GM18861 (cell line): ENCODE measurements at regions not wholly inside any gene's neighbourhood (a gene's known extent, or its start where the extent isn't known, plus 50 kb on each side); places are given as distances from the start of the nearest gene placed in this dataset.
"Not testable (repeated sequence)": the region's sequence is repeated elsewhere in the genome, so short reads cannot be mapped to it uniquely, and the experiment has no call there.

Experiments
- ATAC-seq: cut with Tn5 transposase; IDR thresholded peaks from one replicate; pipeline ENCODE4 v1.9.1; 2021; ENCODE audit not compliant: unreplicated experiment

DNA sequence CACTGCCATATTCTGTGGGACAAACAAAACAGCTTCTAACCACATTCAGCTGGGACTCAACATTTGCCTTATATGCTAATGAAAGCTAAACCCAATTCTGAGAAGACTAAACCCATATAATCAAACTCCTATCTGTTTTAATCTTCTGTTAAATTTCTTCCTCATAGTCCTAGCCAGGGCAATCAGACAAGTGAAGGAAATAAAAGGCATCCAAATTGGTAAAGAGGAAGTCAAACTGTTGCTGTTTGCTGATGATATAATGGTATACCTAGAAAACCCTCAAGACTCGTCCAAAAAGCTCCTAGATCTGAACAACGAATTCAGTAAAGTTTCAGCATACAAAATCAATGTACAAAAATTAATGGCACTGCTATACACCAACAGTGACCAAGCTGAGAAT, 157.1 kb downstream of the PHLDA1 start:
- ATAC-seq: no peak

DNA sequence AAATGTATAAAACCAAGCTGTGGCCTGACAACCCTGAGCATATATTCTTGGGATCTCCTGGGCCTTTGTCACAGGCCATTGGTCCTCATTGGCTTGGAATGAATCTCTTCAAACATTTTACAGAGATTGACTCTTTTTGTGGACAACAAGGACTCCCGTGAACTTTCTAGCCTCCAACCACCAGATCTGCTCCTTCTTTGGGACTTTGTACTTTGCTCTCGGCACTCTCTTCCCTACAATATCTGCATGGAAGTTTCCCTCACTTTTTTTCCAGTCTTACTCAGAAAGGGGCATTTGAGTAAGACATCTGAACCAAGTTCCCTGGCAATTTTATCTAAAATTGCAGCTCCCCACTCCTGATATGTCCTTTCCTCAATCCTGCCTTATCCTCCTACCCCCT, 158.8 kb downstream of the PHLDA1 start:
- no peak for ATAC-seq

DNA sequence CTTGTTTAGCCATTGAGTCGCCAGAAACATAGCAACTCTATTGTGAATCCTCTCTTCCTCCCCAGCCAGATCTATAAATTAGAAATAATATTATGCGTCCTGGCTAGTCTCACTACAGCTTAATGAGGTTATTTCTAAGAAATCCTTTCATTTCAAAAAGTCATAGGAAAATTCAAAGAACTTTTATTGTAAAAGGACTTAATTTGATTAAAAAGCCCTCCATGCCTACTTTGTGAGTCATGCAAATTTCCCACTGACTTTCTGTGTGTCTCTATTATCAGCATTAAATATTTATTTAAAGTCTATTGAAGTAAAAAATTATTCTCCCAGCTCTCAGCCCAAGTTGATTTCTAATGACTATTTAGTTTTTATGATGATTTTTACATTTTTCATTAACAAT, 160.7 kb downstream of the PHLDA1 start:
- ATAC-seq: no peak

DNA sequence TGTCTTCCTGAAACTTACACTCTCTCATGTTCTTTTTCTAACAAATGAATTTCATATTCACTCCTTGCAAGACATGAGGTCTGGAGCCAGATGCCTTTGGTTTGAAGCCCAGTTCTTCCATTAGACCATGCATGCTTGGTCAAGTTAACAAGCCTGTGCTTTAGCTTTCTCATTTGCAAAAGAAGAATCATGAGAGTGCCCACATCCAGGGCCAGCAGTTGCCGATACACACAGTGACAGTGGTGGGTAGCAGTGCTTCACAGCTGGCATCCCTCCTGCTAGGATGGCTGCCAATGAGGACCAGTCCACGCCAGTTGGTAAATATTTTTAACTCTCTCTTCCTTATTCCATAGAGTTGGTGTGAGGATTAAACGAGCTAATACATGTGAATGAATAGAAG, 163.1 kb downstream of the PHLDA1 start:
- no peak for ATAC-seq

DNA sequence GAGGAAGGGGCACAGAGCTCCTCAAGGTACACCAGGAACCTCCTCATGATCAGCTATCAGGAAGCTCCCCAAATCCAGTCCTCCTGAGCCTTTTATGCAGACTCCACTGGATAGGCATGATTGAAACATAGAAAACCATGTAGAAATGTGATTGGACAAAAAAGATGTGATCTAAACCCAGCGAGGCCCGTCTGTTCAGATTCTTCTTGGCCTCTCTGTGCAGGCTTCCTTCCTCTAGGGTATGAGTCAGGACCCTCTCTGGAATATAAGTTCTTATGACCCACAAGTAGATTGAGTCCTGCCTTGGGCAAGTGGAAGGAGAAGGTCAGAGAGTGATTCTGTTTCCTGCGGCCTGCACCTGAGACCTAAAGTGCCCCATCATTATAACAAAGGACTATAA, 166.3 kb downstream of the PHLDA1 start:
- ATAC-seq: no peak

DNA sequence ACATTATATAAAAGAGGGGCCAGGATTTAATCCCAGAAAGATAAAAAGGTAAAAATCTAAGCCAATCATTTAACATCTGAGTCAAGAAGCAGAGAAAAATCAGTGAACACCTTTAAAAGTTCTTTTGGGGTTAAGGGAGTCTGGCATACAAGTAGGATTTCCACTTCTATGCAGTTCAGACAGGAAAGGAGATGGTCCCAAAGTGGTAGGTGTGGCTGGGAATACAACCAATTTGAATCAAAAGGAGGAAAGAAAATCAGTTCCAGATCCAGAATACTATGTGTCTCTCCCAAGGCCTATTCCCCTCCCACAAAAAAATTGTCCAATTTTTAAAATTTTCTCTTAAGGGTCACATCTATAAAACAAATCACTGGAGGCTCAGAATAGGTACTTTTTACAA, 167.4 kb downstream of the PHLDA1 start:
- ATAC-seq: no peak

DNA sequence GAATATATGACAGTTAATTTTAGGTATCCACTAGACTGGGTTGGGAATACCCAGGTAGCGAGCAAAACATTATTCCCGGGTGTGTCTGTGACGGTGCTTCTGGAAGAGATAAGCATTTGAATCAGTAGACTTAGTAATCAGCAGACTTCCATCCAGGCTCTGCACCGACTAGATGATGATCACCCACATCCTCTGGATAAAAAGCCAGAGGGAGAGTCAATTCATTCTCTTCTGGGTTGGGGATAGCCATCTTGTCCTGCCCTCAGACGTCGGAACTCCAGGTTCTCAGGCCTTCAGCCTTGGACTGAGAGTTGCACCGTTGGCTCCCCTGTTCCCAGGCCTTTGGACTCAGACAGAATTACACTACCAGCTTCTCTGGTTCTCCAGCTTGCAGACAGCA, 168.0 kb downstream of the PHLDA1 start:
- no peak for ATAC-seq

DNA sequence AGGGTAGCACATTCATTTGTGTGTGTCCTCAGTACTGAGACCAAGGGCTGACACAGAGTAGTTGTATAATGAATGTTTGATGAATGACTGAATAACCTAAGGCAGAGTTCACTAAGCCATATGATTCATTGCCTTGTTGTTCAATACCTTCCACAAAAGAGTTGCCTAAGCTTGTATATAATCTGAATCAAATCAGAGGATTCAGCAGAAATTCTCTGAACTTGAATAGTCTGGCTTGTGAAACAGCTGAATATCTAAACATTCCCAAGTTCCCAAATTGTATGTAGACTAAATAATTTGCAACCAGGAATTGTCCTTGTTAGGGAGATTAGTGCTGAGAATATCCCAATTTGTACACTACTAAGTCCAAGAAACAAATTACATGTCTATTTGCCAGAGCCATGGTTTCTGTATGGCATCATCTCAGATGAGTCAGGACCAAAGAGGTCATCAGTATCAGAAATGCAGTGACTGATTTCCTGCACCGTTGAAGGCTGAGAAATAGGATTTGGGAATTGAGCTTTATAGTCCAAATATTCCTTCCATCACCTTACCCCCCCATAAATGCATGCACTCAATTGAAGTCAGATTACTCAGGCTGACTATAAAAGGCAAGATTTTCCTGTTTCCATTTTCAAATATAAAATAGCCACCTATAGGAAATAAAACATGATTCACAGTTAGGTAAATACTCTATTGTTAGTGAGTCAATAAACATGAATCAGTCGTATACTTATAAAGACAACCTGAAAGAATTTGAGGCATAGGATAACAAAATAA, 168.7 kb downstream of the PHLDA1 start:
- ATAC-seq: no peak

DNA sequence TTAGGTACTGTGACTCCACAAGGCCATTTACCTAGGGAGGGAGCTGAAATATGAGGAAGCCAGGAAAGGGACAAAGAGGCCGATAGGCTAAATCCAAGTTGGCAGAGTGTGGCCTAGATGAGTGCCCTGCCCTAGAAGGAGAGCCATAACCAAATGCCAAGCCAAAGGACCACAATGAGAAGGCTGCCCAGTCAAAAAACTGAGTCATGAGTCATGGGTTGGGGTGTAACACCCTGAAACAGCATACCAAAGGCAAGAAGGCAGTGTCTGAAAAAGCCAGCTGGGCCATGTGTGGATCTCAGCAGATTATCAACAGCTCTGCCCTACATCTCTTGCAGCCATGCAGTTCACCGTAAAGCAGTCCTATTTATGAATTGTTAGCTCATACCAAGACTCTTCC, 171.7 kb downstream of the PHLDA1 start:
- no peak for ATAC-seq

DNA sequence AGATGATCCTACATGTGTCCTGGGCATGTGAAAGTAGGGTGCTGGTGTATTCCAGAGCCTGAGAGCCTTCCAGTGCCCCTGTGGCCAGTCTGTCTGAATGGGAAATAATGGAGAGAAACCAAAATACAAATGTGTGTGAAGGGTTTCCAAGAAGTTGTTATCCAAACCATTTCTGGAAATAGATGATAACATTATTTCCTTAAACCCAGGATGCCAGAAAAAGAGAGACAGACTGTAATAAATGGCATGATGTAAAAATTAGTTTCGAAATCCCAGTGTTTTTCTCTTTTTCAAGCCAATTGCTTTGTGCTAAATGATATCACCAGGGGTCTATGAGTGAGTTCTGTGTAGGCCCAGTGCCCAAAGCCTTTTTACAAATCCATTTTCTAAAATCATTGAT, 175.3 kb downstream of the PHLDA1 start:
- ATAC-seq: no peak

DNA sequence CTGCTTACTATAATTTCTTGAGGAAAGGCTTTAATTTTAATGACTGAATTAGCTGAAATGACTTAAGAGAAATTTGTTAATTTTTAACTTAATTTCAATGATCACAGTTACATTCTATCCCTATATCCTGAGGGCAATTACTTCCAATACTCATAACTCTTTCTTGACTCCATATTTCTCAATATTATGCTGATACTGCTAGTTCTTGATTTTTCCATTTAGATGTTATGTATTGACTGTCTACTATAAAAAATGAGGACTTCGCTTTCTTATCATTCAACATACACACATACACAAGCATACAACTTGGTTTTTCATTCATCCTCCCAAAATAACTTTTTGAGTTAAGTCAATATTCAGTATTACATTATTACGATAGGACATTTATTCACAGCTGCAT, 176.2 kb downstream of the PHLDA1 start:
- ATAC-seq: no peak

DNA sequence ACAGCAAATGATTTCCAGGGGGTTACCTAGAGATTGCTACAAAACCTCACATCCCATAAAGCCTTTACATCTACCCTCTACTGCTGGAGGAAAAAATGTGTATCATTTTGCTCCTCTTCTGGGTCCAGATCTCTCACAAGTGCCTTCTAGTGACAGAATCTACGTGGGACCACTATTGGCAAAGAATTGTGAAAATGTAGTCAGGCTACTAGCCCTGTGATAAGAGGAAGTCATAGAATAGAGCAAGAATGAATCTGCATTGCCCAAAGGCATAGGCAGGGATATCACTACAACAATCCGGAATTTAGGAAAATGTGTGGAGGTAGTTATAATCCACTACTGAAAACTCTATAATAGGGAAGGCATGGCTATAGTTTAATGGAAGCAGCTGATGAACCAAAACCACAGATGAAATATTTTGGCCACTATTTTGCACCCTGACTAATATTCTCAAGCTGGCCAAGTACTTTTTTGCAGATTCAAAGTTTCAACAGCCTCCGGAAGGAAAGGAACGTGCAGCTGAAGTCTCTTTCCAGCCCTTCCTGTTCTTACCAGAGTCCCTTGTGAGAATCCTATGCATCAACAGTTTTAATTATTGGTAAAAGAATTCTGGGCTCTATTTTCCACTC, 176.8 kb downstream of the PHLDA1 start:
- no peak for ATAC-seq

DNA sequence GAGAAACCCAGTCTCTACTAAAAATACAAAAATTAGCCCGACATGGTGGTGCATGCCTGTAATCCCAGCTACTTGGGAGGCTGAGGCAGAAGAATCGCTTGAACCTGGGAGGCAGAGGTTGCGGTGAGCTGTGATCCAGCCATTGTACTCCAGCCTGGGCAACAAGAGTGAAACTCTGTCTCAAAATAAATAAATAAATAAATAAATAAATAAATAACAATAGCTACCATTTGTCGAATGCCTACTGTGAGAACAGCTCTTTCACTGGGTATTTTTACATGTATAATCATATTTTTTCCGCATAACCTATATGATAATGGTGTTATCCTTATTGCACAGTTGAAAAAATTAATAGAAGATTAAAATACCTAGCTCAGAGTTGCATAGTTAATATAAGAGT, 177.4 kb downstream of the PHLDA1 start:
- not testable (repeated sequence) for ATAC-seq

DNA sequence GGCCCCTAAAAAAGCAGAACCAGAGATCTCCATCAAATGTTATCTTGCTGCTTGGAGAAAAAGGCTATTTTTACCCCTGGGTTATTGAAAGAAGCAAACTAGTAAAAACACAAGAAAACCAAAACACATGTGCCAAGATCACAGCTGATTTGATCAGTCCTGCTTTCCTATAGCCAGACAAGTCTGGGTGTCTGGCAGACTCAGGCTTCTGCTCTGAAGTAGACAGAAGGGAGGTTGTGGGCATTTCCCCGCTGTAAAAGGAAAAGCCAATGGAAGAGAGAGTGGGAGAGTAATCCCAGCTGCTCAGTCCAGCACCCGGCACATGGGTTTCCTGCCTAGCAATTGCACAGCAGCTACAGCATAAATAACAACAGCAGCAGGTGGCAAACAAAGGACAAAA, 177.9 kb downstream of the PHLDA1 start:
- no peak for ATAC-seq

DNA sequence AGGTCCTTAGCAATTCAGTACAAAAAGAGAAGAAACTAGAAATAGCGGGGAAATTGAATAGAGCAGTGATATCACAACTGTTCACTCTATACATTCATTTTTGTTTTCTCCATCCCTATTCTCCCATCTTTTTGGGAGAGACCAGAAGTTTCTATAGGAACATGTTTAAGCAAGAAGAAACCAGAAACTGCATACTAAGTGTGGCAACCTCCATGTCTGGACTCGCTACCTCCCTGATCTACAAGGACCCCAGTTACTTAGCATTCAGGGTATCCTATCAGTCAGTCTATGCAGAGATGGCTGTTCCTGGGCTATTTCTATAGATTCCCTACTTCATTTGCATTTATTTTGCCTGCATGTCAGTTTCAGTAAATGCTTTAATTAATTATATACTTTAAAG, 178.6 kb downstream of the PHLDA1 start:
- no peak for ATAC-seq

DNA sequence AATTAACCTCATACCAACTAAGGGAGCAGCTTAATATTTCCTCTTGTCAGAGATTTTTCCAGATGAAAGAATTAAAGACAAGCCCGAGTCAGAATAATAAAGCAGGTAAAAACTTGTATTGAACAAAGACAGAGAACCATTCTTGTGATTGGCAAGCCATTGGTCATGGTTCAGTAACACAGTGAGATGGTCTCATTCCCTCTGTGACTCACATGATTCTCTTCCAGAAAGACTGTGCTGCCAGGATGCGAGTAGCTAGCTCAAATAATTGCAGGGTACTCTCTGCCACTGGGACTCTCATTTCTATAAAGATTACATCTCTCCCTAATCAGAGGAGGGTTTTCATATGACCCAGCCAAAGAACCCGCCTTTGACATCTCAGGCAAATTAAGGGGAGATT, 179.4 kb downstream of the PHLDA1 start:
- ATAC-seq: no peak

DNA sequence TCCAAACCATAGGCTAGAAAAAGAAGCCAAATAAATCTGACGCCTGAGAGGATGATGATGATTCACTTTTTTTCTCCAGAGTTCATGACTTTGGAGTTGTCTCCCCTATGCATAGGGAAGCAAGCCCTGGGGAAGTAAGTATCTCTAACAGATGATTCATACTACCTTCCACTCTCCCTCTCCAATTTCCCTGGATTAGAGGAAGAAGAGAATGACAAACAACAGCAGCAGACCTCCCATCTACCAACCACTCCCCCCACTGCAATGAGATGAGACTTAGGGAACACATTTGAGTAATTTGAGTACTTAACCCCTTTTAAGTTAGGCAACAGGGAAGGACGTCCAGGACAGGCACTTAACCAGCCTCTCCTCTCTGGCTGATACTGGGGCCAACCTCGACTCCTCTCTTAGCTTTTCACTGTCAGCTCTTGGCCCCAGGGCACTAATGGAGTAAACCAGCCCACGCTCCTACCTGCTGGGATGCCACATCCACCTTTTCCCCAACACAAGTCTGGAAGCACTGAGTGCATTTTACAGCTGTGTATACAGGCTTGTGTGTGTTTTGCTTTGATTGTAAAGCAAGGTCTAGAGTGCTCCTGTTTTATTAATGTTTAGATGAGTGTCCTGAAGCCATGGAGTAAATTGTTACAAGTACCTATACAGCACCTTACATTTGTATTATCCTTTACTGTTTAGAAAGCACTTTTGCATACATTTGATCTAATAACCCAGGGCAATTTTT, 180.7 kb downstream of the PHLDA1 start:
- ATAC-seq: no peak

DNA sequence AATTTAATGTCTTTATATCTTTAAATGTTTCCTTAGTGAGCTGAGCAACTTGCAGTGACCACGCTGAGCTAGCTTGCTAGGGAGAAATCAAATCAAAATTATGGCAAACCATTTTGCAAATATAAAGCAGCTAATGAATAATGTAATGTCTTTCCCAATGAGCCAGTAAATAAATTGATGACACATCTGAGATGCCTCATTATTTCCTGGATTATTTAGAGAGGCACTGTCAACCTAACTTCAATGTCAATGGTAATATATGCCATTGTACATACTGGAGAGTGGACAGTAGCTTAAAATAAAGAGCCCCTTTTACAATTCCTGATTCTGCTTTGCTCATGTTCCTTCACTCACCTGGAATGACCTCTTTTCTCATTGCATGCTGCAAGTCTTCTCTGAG, 182.6 kb downstream of the PHLDA1 start:
- ATAC-seq: no peak

DNA sequence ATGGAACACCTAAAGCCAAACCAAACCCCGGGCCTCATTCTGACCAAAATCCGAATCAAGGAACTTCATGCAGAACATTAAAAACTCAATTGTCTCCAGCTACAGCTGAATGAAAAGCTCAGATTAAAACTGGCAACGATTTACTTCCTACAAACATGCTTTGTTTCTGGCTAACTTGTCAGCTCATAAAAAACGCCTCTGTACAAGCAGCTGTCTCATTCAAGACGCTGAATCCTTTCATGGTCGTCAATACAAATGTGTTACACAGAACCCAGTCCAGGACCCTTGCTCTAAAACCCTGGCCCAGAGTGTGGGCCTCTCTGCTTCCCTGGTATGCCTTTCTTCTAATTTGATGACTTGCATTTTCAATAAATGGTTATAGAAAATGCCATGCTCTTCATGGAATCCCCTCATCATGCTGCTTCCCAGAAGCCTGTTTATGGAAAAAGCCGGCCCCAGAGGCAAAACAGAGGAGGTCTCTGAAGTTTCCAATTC, 183.1 kb downstream of the PHLDA1 start:
- no peak for ATAC-seq

DNA sequence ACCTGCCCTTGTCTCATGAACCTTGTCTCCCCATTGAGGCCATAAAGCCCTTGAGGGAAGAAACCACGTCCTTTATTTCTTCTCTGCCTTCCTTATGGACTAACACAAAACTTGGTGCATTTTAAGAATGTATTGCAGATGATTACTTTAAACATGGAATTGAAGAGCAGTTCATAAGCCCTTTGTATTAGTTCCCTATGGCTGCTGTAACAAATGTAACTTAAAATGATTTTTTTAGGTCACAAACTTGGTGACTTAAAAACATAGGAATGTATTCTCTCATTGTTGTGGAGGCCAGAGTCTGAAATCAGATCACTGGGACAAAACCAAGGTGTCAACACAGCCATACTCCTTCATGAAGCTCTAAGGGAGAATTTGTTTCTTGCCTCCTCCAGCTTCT, 185.5 kb downstream of the PHLDA1 start:
- no peak for ATAC-seq

DNA sequence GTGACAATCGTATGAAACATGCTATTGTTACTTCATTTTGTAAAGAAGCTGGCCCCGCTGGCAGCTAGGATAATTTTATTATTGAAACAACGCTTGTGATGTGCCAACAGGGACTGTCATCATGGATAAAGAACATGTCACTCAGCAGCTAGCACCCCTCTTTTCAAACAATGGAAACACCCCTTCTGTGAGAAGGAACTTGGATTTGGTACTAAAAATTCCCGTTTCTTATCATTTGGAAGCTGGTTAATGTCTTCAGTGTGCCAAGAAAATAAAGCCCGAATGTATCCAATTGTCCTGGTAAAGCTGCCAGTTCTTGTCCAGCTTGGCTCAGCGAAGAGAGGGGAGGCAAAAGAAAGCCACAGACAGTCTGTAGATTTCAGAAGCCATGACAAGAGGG, 186.6 kb downstream of the PHLDA1 start:
- ATAC-seq: no peak
